Superior temporal gyrus (tissue), 1 donor: ENCODE measurements at regions not wholly inside any gene's neighbourhood (a gene's known extent, or its start where the extent isn't known, plus 50 kb on each side); places are given as distances from the start of the nearest gene placed in this dataset.
A peak's percentile ranks its signal among the peaks of the same experiment; 100 is the strongest.

Experiments used
- DNase-seq: peaks from one replicate; pipeline ENCODE4 v3.0.0-alpha.2; 2016; ENCODE audit errors: extremely low spot score

- no peak for DNase-seq
These were observed 83.1 kb upstream of the AJAP1 start for GRCh38 chr1:4571263-4571662.

- no peak for DNase-seq
These were observed 80.9 kb upstream of the AJAP1 start for GRCh38 chr1:4573526-4573925.

- no peak for DNase-seq
These were observed 72.6 kb upstream of the AJAP1 start for GRCh38 chr1:4581807-4582206.

GRCh38 chr1:4584449-4584848 lies 70.0 kb upstream of the AJAP1 start:
- DNase-seq, result no peak

- DNase-seq, result no peak
These were observed 69.2 kb upstream of the AJAP1 start for GRCh38 chr1:4585216-4585615.

GRCh38 chr1:4585705-4586104 lies 68.7 kb upstream of the AJAP1 start:
- DNase-seq, result no peak

- no peak for DNase-seq
These were observed 67.7 kb upstream of the AJAP1 start for GRCh38 chr1:4586611-4587160.

GRCh38 chr1:4587721-4588120 lies 66.7 kb upstream of the AJAP1 start:
- DNase-seq, result no peak

GRCh38 chr1:4590756-4591155 lies 63.7 kb upstream of the AJAP1 start:
- no peak for DNase-seq

- no peak for DNase-seq
These were observed 62.5 kb upstream of the AJAP1 start for GRCh38 chr1:4591926-4592325.

- no peak for DNase-seq
These were observed 61.3 kb upstream of the AJAP1 start for GRCh38 chr1:4593106-4593505.

GRCh38 chr1:4594286-4594991 lies 60.0 kb upstream of the AJAP1 start:
- DNase-seq, result no peak

GRCh38 chr1:4595341-4596225 lies 58.8 kb upstream of the AJAP1 start:
- DNase-seq, result no peak

- DNase-seq, result no peak
These were observed 57.9 kb upstream of the AJAP1 start for GRCh38 chr1:4596486-4596885.

GRCh38 chr1:4597020-4597419 lies 57.4 kb upstream of the AJAP1 start:
- no peak for DNase-seq

- DNase-seq, result no peak
These were observed 55.8 kb upstream of the AJAP1 start for GRCh38 chr1:4598561-4598960.

- no peak for DNase-seq
These were observed 54.9 kb upstream of the AJAP1 start for GRCh38 chr1:4599521-4599920.

GRCh38 chr1:4599951-4600481 lies 54.4 kb upstream of the AJAP1 start:
- DNase-seq, result no peak

- DNase-seq, result no peak
These were observed 53.6 kb upstream of the AJAP1 start for GRCh38 chr1:4600615-4601460.

- DNase-seq, result no peak
These were observed 52.5 kb upstream of the AJAP1 start for GRCh38 chr1:4601941-4602340.

- peak; percentile 64 for DNase-seq
These were observed 51.7 kb upstream of the AJAP1 start for GRCh38 chr1:4602462-4603294.
